Large intestine (tissue), 3 donors: ENCODE measurements at regions not wholly inside any gene's neighbourhood (a gene's known extent, or its start where the extent isn't known, plus 50 kb on each side); places are given as distances from the start of the nearest gene placed in this dataset.

Source experiments
- DNase-seq, 2 donors: peaks; one replicate each; pipeline versions ENCODE4 v3.0.0 to v3.0.0-alpha.2; 2013
- H3K27ac ChIP-seq: one replicate; pipeline ENCODE4 v1.5.1; 2013; ENCODE audit warnings: low read length
- H3K27me3 ChIP-seq: 2 replicates; pipeline ENCODE4 v1.6.1; 2013; ENCODE audit warnings: low read length; ENCODE audit not compliant: control insufficient read depth, insufficient read depth
- H3K36me3 ChIP-seq: 2 replicates; pipeline ENCODE4 v1.6.1; 2013; ENCODE audit warnings: low read length; ENCODE audit not compliant: control insufficient read depth, insufficient read depth
- H3K4me1 ChIP-seq: one replicate; pipeline ENCODE4 v1.6.1; 2013; ENCODE audit warnings: low read length; ENCODE audit not compliant: control insufficient read depth, insufficient read depth
- H3K4me3 ChIP-seq: one replicate; pipeline ENCODE4 v1.5.1; 2013; ENCODE audit warnings: low read length
- H3K9me3 ChIP-seq: one replicate; pipeline ENCODE4 v1.6.1; 2013; ENCODE audit warnings: mild to moderate bottlenecking, low read depth, low read length, moderate library complexity; ENCODE audit not compliant: control insufficient read depth
- WGBS: methylation state at CpG from one replicate; pipeline ENCODE4 v1.1.5; 2013; ENCODE audit warnings: low lambda C conversion rate; ENCODE audit not compliant: insufficient coverage; 5-methylcytosine and 5-hydroxymethylcytosine counted together

DNA sequence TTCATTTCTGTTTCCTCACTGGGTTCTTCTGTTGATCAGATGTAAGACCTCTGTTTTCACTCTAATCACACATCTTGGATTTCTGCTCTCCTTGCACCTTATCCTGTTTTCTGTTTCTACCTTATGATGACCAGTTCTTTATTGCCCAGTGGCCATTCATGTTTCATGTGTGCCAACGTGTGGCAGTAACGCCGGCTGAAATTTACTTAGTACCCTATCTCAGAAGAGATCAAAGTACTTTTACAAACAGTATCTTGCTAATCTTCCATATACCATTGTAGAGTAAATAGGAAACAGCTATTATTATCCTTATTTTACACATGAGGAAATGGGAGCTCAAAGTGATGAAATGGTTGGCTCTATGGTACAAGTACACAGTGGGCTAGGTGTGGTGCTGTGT is 74.0 kb downstream of the GATA3 start:
- WGBS = no CpG with 5 or more reads among the region's 3 CpGs
- H3K36me3 ChIP-seq = no peaks in the 10 kb centered on the region
- no peaks in the 10 kb centered on the region for H3K4me1 ChIP-seq
- no peak overlapping the region for H3K27ac ChIP-seq
- no peaks in the 10 kb centered on the region for H3K27me3 ChIP-seq
- no peak for DNase-seq
- H3K4me3 ChIP-seq = no peak overlapping the region
- H3K9me3 ChIP-seq = no peaks in the 10 kb centered on the region

DNA sequence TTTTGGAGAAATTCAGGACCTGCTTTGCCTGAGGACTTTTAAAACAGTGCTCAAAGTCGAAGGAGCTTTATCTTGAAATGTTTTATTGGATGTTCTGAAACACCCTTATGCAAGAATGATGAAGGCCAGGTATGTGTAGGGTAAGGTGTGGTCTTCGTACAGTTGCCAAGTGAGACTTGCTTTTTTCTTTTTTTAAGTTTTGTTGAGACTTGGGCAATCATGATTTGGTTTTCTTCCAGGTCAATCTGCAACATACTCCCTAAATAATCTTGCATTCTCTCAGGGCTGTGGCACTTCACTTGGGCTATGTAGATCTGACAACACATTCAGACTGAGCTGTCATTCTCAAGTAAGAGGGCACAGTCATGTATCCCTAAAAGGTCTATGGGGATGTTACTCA is 75.0 kb downstream of the GATA3 start:
- H3K27me3 ChIP-seq = no peaks in the 10 kb centered on the region
- no CpG with 5 or more reads among the region's 2 CpGs for WGBS
- no peak for DNase-seq

DNA sequence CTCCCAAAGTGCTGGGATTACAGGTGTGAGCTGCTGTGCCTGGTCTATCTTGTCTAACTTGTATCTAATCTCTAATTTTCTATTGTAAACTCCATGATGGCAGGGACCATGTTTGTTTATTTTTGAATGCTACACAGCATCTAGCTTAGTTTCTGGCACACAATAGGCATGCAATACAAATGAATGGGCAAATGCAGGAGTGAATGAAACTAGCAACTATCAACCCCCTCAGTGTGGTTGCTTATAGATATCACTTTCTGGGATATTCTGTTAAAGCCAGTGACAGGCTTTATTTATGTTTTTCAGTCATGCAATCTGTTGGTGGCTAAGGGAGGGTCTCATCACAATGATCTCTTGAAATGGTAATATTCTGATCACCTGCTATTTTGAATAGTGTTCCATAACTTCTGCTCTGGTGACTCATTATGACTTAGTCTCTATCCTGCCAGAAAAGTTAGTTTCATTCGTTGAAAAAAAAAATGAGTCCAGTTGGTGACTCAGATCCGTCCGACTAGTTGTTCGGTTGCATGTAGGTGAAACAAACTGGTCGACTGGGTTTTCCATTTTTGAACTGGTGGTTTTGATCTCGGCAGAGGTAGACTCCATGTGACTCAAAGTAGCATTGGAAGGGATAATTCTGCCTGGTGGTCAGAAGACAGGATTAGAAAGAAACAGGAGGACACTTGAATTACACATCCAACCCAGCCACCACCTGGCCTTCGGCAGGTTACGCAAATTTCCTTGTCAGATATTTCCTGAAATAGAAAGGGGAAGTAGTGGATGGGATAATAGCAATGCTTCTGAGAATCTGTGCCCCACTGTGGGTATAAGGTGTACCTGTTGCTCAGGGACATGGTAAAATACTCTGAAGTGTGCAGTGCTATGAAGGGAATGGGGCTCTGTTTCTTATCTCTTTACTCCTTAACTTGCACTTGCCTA is 76.8 kb downstream of the GATA3 start:
- 94% methylated on average over 3 of the region's 8 CpGs for WGBS
- no peak overlapping the region for H3K4me3 ChIP-seq
- DNase-seq = no peak
- no peaks in the 10 kb centered on the region for H3K9me3 ChIP-seq
- no peaks in the 10 kb centered on the region for H3K4me1 ChIP-seq
- no peaks in the 10 kb centered on the region for H3K36me3 ChIP-seq
- no peaks in the 10 kb centered on the region for H3K27me3 ChIP-seq
- H3K27ac ChIP-seq = no peak overlapping the region

More for the DNA sequence above, 75.0 kb downstream of the GATA3 start:
- Histone ChIP-seq H3K9me3 (no peaks in the 10 kb centered on the region), H3K36me3 (no peaks in the 10 kb centered on the region), H3K4me1 (no peaks in the 10 kb centered on the region), H3K4me3 (no peak overlapping the region), H3K27ac (no peak overlapping the region)

DNA sequence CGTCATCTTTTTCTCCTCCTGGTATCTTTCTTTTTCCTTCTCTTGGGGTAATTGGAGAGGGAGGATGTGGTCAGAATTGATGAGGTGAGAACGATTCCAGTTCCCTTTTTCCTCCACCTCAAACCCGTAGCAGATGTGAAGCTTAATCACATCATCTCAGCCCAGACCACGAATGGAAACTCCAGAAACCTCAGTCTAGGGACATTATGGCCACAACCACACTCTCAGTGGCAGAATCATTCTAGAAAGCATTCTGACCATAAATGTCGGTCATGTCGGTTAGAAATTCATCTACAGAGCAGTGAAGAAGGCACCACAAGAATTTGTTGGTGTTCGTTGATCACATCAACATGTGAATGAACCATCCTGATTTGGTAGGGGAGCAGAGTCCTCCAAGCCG is 78.7 kb downstream of the GATA3 start:
- Histone ChIP-seq H3K4me3 (no peak overlapping the region), H3K27me3 (no peaks in the 10 kb centered on the region), H3K9me3 (no peaks in the 10 kb centered on the region), H3K27ac (no peak overlapping the region), H3K4me1 (no peaks in the 10 kb centered on the region), H3K36me3 (no peaks in the 10 kb centered on the region)
- 83% methylated on average over 1 of the region's 8 CpGs for WGBS
- no peak for DNase-seq

DNA sequence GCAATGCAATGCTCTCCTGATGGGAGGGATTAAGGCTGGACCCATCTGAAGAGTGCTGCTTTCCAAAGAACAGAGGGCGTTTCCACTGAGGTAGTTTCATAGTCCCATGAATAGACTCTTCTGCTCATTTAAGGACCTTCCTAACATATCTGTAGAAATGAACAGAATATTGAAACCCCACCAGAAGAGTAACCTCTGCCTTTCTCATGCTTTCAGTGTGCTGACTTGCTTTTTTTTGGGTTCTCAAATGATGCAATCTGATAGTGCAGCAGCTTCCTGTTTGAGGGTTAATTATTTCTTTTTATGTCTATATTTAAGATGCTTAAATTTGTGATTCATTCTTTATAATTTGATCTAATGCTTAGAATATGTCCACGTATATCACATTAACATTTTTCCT is 82.2 kb downstream of the GATA3 start:
- H3K9me3 ChIP-seq = no peaks in the 10 kb centered on the region
- no peaks in the 10 kb centered on the region for H3K4me1 ChIP-seq
- H3K27me3 ChIP-seq = no peaks in the 10 kb centered on the region
- no peak for DNase-seq
- WGBS = 80% methylated on average over 1 of the region's 2 CpGs
- H3K27ac ChIP-seq = no peak overlapping the region
- no peaks in the 10 kb centered on the region for H3K36me3 ChIP-seq
- no peak overlapping the region for H3K4me3 ChIP-seq

DNA sequence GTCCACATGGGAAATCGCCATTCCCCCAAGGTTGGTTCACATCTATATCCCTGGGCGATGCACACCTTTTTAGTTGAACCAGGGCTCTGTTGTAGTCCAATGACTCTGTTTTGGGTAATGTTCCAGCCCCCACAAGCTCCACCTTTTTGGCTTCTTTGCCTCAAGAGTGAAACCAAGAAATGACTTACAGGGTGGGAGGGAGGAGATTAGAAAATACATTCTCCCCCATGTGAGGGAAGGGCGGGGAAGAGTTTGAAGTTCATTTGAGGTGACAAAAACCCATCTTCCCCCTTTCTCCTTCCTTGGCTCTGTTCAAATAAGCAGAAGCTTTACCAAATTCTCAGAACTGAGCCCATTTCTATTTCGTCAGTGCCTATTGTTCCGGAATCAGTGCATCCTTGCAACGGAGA is 82.8 kb downstream of the GATA3 start:
- Histone ChIP-seq H3K9me3 (no peaks in the 10 kb centered on the region), H3K36me3 (no peaks in the 10 kb centered on the region), H3K27me3 (no peaks in the 10 kb centered on the region), H3K4me1 (no peaks in the 10 kb centered on the region), H3K4me3 (no peak overlapping the region), H3K27ac (no peak overlapping the region)
- no peak for DNase-seq
- WGBS = 92% methylated on average over 4 of the region's 6 CpGs

DNA sequence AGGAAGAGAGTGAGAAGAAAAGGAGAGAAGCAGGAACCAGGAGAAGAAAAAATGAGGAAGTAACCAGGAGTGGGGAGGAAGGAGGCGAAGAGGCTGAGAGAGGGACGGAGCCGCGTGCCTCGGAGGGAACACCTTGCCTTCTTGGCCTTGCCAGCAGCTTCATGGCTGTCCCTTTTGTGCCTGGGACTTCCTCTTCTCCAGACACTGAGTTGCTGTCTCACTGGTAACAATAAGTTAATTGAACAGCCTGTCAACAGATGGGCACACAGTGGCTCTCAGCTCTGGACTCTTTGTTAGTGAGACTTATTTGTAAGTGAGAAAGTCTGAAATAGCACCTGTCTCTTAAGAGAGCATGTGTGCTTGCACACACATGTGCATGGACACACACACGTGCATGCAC is 83.2 kb downstream of the GATA3 start:
- DNase-seq = no peak
- Histone ChIP-seq H3K4me1 (no peaks in the 10 kb centered on the region), H3K27me3 (no peaks in the 10 kb centered on the region), H3K36me3 (no peaks in the 10 kb centered on the region), H3K27ac (no peak overlapping the region), H3K4me3 (no peak overlapping the region), H3K9me3 (no peaks in the 10 kb centered on the region)
- no CpG with 5 or more reads among the region's 6 CpGs for WGBS

DNA sequence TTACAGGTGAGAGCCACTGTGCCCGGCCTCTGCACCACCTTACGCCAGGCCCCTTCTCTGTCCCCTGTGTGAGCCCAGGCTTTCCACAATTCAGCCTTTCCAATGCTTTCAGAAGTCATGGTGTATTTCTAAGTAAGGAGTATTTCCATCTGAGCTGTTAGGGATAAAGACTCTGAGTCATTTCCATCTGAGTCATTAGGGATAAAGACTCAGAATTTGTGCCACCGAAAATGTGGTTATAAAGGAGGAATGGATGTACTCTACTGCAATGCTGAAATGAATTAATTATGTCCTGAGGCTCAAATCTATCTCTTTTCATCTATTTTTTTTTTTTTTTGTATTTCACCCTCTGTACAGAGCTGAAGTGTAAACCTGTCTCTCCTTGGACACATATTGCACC is 84.0 kb downstream of the GATA3 start:
- no CpG with 5 or more reads among the region's 3 CpGs for WGBS
- DNase-seq = no peak

DNA sequence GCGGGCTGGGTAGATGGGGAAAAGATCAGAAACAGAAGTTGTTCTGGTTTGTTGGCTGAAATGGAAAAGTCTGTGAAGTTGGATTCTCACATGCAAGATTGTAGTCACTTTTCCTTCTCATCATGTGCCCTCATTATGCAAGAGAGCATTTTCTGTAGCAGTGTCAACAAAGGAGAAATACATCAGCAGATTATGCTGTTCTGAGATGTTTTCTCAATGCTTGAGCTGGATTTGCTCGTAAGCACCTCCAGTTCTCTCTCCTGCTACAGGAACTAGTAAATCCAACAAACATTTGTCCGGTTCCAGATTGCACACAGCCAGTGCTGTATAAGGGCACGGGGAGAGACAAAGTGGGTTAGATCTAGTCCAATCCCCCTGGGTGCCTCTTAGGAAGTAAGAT is 90.0 kb downstream of the GATA3 start:
- 75% methylated on average over 1 of the region's 4 CpGs for WGBS
- Histone ChIP-seq H3K9me3 (no peaks in the 10 kb centered on the region), H3K27me3 (no peaks in the 10 kb centered on the region), H3K4me3 (no peak overlapping the region), H3K27ac (no peak overlapping the region), H3K4me1 (no peaks in the 10 kb centered on the region), H3K36me3 (no peaks in the 10 kb centered on the region)
- DNase-seq = no peak

More for the DNA sequence above, 84.0 kb downstream of the GATA3 start:
- Histone ChIP-seq H3K36me3 (no peaks in the 10 kb centered on the region), H3K9me3 (no peaks in the 10 kb centered on the region), H3K4me1 (no peaks in the 10 kb centered on the region), H3K27ac (no peak overlapping the region), H3K27me3 (no peaks in the 10 kb centered on the region), H3K4me3 (no peak overlapping the region)

DNA sequence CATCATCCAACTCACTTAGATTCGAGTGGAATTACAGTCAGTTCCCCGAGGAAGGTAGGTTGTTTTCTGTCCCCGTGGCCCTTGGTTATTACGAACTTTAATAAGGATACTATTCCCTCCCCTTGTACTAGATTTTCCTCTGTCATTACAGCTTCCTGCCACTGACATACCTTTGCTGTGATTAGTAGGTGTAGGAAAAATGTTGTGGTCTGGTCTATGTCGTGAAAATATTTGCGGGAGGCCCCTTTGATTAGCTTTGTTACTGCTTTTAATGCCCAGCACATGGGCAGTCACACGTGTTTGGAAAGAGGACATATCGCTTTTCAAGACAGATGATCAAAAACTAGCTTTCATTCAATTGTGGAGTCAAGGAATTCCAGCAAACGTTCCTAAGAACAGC is 92.2 kb downstream of the GATA3 start:
- H3K27me3 ChIP-seq = no peaks in the 10 kb centered on the region
- H3K4me3 ChIP-seq = no peak overlapping the region
- H3K27ac ChIP-seq = no peak overlapping the region
- WGBS = 40% methylated on average over 1 of the region's 9 CpGs
- H3K36me3 ChIP-seq = no peaks in the 10 kb centered on the region
- no peak for DNase-seq
- no peaks in the 10 kb centered on the region for H3K9me3 ChIP-seq
- no peaks in the 10 kb centered on the region for H3K4me1 ChIP-seq

DNA sequence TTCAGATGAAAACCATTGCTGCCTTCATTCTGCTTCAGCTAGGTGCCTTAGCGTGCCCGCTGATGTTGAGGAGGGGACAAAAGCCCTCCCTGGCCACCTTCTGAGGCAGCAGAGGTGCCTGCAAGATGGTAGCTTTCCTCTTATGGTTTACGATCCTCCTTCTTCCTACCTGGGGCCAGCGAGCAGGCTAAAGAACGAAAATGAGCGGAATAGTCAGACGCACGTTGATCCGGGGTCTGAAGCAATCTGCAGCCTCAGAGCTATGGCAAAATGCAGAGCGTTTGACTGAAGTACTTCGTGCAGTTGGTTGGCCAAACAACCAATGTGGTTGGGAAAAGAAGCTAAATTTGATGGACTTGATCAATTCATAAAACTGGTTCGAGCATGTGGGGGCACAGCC is 95.5 kb downstream of the GATA3 start:
- Histone ChIP-seq H3K36me3 (no peaks in the 10 kb centered on the region), H3K4me1 (no peaks in the 10 kb centered on the region), H3K4me3 (no peak overlapping the region), H3K9me3 (no peaks in the 10 kb centered on the region), H3K27me3 (no peaks in the 10 kb centered on the region), H3K27ac (no peak overlapping the region)
- no peak for DNase-seq
- WGBS = 100% methylated on average over 3 of the region's 12 CpGs
